ENCODE measurements at regions not wholly inside any gene's neighbourhood (a gene's known extent, or its start where the extent isn't known, plus 50 kb on each side); places are given as distances from the start of the nearest gene placed in this dataset.

DNA sequence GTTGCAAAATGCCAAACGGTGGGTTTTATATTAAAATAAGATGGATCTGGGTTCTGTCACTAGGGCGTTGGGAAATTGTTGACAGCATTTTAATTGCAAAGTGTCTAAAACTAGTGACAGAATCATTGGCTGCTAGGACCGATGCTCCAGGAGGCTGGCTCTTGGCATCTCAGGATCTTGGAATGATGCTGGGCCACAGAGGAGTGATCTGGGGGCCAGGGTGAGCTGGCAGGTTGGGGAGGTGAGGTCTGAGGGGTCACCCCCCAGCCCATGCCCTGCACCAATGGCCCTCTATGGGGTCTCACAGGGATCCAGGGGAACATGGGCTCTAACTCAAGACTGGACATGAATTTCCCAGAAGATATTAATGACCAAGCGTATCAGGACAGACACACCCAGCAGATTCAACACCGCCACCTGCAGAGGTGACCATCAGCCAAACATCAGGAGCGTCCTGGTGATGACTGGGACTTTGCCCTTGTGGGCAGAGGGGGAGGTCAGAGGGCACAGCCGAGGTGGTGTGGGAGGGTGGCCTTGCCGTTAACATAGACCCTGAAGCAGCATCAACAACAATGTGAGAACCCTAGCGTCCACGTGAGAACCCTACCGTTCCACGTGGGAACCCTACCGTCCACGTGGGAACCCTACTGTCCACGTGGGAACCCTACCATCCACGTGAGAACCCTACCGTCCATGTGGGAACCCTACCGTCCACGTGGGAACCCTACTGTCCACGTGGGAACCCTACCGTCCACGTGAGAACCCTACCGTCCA is 89.0 kb upstream of the PPP2R2D start:
- TF ChIP-seq EZH2phosphoT487 (IDR thresholded peaks at IDR 0.05; ENCODE audit: low read length): no peak
- TF ChIP-seq, protein P1, sequence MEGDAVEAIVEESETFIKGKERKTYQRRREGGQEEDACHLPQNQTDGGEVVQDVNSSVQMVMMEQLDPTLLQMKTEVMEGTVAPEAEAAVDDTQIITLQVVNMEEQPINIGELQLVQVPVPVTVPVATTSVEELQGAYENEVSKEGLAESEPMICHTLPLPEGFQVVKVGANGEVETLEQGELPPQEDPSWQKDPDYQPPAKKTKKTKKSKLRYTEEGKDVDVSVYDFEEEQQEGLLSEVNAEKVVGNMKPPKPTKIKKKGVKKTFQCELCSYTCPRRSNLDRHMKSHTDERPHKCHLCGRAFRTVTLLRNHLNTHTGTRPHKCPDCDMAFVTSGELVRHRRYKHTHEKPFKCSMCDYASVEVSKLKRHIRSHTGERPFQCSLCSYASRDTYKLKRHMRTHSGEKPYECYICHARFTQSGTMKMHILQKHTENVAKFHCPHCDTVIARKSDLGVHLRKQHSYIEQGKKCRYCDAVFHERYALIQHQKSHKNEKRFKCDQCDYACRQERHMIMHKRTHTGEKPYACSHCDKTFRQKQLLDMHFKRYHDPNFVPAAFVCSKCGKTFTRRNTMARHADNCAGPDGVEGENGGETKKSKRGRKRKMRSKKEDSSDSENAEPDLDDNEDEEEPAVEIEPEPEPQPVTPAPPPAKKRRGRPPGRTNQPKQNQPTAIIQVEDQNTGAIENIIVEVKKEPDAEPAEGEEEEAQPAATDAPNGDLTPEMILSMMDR (IDR thresholded peaks at IDR 0.05; ENCODE audit: low read length): no peak

All from MM.1S (cell line).